IgD-negative memory B cell (primary cell): ENCODE measurements at regions not wholly inside any gene's neighbourhood (a gene's known extent, or its start where the extent isn't known, plus 50 kb on each side); places are given as distances from the start of the nearest gene placed in this dataset.
A peak's percentile ranks its signal among the peaks of the same experiment; 100 is the strongest.

Experiments
- H3K27ac Mint-ChIP-seq, 3 donors: one replicate each; pipeline ENCODE4 v1.8.0; 2020 to 2022; ENCODE audit warnings: mild to moderate bottlenecking in 3 of 3, mixed read lengths in 3 of 3, moderate library complexity in 1 of 3
- H3K27me3 Mint-ChIP-seq: one replicate; pipeline ENCODE4 v1.8.0; 2021; ENCODE audit warnings: mixed read lengths
- H3K36me3 Mint-ChIP-seq: one replicate; pipeline ENCODE4 v1.8.0; 2020; ENCODE audit warnings: mild to moderate bottlenecking, mixed read lengths
- H3K4me1 Mint-ChIP-seq, 3 donors: one replicate each; pipeline ENCODE4 v1.8.0; 2020 to 2022; ENCODE audit warnings: mixed read lengths in 3 of 3, mild to moderate bottlenecking in 1 of 3
- H3K4me3 Mint-ChIP-seq, 4 donors: one replicate each; pipeline ENCODE4 v1.8.0; 2020 to 2022; ENCODE audit warnings: mild to moderate bottlenecking in 4 of 4, mixed read lengths in 4 of 4, moderate library complexity in 3 of 4
- H3K9me3 Mint-ChIP-seq, 3 donors: one replicate each; pipeline ENCODE4 v1.8.0; 2020 to 2021; ENCODE audit warnings: mixed read lengths in 3 of 3, mild to moderate bottlenecking in 1 of 3

DNA sequence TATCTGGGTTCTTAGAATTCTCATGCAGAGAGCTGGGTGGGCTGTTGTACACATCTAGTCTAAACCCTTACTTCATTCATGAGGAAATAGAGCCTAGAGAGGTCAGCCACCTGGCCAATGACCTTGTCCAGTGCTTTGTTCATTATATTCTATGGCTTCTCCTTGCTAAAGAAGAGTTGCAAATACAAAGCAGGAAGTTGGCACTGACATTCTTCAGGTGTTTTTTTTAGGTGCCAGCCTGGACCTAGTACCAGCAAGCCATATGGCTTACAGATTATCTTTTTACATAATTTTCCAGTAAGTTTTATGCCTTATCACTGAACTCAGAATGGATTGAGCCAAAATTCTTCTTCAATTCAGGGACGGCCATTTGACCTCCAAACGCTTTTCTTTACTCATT, 54.7 kb upstream of the PGM2 start:
- Mint-ChIP-seq H3K27ac (no peak overlapping the region), H3K4me3 (no peak overlapping the region), H3K9me3 (no peaks in the 10 kb centered on the region), H3K36me3 (no peaks in the 10 kb centered on the region), H3K27me3 (peaks cover 2% of the 10 kb centered on the region), H3K4me1 (peaks cover 0 to 3% (median 1%) of the 10 kb centered on the region in 3 donors)

DNA sequence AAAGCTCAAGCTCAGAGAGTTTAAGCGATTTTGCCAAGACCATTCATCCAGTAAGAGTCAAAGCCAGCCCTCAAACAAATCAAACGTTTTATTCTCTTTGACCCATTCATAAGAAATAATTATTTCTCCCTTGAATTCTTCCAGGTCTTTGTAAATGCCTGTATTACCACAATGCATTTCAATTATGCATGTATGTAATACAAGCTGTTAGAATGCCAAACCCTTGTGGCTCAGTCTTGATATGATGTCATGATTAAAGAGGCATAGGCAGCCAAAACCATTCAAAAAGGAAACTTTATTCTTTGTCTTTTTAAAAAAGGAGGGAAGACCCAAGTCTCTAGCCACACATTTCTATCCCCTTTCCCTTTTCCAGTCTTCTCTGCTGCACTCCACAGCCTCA, 56.5 kb upstream of the PGM2 start:
- H3K9me3 Mint-ChIP-seq, result no peaks in the 10 kb centered on the region
- H3K36me3 Mint-ChIP-seq, result no peaks in the 10 kb centered on the region
- H3K27me3 Mint-ChIP-seq, result peaks cover 2% of the 10 kb centered on the region
- H3K4me1 Mint-ChIP-seq, result peaks cover 1 to 3% (median 2%) of the 10 kb centered on the region in 3 donors
- no peak overlapping the region for H3K4me3 Mint-ChIP-seq
- peak overlapping the region in 1 of 3 donors; percentile 92 for H3K27ac Mint-ChIP-seq

DNA sequence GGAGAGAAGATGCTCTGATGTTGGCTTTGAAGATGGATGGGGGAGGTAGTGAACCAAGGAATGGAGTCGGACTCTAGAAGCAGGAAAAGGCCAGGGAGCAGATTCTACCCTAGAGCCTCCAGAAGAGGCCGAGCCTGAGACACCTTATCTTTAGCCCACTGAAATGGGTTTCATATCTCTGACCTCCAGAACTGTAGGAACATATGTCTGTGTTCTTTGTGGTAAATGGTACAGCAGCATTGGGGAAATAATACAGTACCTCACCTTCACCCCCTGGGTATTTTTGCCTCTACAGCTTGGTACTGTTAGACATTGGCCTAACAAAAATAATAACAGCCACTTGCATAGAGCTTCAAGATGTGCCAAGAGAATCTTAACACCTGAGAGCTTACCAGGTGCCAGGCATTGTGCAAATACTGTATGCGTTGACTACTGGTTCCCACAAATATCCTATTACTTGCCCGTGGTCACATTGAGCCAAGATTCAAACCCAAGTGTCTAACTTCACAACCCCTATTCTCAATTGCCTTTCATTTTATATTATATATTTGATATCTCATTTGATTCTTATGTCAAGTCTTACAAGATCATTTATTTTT, 57.0 kb upstream of the PGM2 start:
- Mint-ChIP-seq H3K4me1 (peaks cover 1 to 4% (median 3%) of the 10 kb centered on the region in 3 donors), H3K9me3 (no peaks in the 10 kb centered on the region), H3K27me3 (no peaks in the 10 kb centered on the region), H3K36me3 (no peaks in the 10 kb centered on the region), H3K27ac (no peak overlapping the region), H3K4me3 (no peak overlapping the region)

DNA sequence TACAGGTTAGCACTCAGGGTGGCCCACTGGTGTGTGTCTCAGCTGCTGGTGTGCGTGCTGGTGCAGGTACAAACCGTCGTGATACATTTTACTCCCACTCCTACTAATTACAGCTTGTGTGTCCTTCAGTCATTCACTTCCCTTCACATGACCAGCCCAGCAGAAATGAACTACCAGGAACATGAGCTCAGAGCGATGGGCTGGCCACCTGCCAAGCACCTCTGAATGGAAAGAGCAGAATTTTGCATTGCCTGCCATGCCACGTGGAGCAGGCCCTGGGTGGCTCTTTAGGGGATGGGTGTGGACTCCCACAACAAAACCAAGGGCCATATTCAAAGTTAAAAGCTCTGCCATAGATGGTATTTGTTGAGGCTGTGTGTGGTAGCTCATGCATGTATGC, 58.9 kb upstream of the PGM2 start:
- Mint-ChIP-seq H3K27ac (peak overlapping the region in 1 of 3 donors; percentile 47), H3K4me1 (peaks cover under 1 to 4% (median 3%) of the 10 kb centered on the region in 3 donors)

DNA sequence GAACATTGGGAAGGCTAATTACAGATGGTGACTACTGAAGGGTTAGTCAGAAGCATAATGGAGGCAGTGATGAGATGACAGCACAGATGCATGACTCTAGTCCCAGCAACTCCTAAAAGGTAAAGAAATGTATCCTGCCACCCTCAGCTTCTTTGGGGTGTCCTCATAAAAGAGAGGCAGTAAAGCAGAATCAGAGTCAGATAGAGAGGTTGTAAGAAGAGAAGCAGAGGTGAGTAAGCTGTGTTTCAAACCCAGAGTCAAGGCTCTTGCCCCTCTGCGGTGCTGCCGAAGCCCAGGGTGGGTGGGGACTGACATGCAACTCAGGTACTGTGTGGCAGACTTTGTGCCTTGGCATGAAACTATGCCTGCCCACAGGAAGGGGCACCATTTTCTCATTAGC, 59.5 kb upstream of the PGM2 start:
- no peak overlapping the region for H3K4me3 Mint-ChIP-seq
- H3K36me3 Mint-ChIP-seq, result no peaks in the 10 kb centered on the region
- H3K27me3 Mint-ChIP-seq, result no peaks in the 10 kb centered on the region
- H3K9me3 Mint-ChIP-seq, result no peaks in the 10 kb centered on the region
- peaks cover 0 to 4% (median 3%) of the 10 kb centered on the region in 3 donors for H3K4me1 Mint-ChIP-seq
- H3K27ac Mint-ChIP-seq, result no peak overlapping the region

More for the DNA sequence above, 58.9 kb upstream of the PGM2 start:
- Mint-ChIP-seq H3K9me3 (no peaks in the 10 kb centered on the region), H3K4me3 (peak overlapping the region in 1 of 4 donors; percentile 39), H3K36me3 (no peaks in the 10 kb centered on the region), H3K27me3 (no peaks in the 10 kb centered on the region)

DNA sequence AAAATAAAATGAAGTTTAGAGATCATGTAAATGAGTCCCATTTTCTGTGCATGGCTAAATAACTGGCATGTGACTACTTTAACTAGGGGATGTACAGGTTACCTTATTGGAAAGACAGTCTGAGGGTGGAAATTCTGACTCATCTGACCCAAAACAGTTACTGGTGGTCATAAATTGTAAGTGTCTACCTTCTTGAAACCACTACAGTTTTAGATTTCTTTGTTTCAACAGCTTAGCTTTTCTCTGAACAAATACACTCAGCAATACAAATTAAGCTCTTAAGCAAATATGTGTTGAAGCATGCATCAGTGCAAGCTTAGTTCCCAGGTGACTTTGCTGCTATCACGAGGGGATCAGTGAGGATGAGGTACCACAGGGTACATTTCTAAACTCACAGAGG, 60.7 kb upstream of the PGM2 start:
- peaks cover 0 to 4% (median 3%) of the 10 kb centered on the region in 3 donors for H3K4me1 Mint-ChIP-seq
- H3K36me3 Mint-ChIP-seq, result no peaks in the 10 kb centered on the region

DNA sequence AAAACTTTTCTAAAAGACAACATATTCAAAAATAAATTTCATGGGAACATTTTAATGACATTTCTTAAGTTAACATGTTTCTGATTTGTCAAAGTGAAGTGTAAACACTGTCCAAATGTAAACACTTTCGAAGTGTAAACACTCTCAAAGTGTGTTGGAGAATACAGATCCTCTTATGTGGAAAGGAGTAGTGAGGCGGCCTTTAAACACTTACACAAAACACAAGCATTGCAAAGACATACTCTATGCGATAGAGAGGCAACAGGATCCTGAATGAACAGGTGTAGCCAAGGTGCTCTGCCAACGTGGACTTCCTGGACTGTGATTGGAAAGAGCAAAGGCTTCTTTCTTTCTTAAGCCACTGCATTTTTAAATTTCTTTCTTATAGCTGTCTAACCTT, 62.7 kb upstream of the PGM2 start:
- no peak overlapping the region for H3K27ac Mint-ChIP-seq
- no peak overlapping the region for H3K4me3 Mint-ChIP-seq
- peaks cover 0 to 7% (median 3%) of the 10 kb centered on the region in 3 donors for H3K4me1 Mint-ChIP-seq
- H3K27me3 Mint-ChIP-seq, result no peaks in the 10 kb centered on the region
- no peaks in the 10 kb centered on the region for H3K36me3 Mint-ChIP-seq
- no peaks in the 10 kb centered on the region for H3K9me3 Mint-ChIP-seq

More for the DNA sequence above, 60.7 kb upstream of the PGM2 start:
- Mint-ChIP-seq H3K4me3 (no peak overlapping the region), H3K27me3 (no peaks in the 10 kb centered on the region), H3K9me3 (no peaks in the 10 kb centered on the region), H3K27ac (no peak overlapping the region)

DNA sequence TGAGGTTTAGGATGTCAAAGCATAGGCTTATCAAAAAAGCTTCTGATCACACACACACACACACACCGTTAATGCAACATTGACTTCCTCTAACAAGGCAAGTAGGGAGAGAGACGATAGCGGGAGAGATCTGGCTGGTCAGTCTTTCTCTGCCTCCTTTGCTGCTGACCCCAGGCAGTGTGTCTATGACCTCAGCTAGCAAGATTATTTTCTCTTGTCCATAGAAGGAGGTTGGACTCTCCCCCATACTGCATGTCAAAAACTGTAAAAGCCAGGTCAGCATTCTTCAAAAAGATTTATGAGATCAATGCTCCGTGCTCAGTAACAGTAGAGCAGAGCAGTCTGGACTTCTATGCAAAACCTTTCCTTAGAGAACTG, 63.5 kb upstream of the PGM2 start:
- Mint-ChIP-seq H3K4me1 (peaks cover 5 to 14% (median 10%) of the 10 kb centered on the region in 3 donors), H3K36me3 (no peaks in the 10 kb centered on the region), H3K9me3 (no peaks in the 10 kb centered on the region), H3K27me3 (no peaks in the 10 kb centered on the region), H3K27ac (no peak overlapping the region), H3K4me3 (no peak overlapping the region)

DNA sequence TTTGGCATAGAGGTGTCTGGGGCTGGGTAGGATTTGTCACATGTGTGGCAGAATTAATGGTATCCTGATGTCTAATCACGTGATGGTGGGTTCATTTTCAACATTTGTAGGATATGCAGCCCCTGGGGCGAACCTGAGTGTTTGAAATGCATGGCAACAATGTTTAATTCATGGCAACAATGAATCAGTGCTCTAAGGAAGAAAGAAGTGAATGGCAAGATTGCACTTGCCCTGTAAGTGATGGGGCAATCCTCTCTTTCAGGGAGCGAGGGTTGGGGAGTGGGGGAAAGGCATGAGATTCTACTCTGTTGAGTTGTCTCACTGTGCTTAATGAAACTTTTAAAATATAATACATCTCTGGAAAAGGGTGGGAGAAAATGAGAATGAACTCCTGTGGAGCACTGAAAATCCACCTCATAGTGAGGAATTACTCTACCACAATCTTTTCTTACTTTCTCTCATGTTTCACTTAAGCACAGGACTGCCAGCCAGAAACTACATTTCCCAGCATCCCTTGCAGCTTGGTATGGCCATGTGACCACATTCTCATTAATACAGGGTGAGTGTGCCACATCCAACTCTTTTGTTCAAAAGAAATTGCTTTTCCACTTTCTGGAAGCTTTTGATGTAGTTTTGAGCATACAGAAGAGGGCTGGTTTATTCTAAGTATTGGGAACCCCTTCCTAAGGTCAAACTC, 64.0 kb upstream of the PGM2 start:
- no peaks in the 10 kb centered on the region for H3K27me3 Mint-ChIP-seq
- H3K27ac Mint-ChIP-seq, result no peak overlapping the region
- H3K9me3 Mint-ChIP-seq, result no peaks in the 10 kb centered on the region
- H3K4me1 Mint-ChIP-seq, result peaks cover 10 to 19% (median 12%) of the 10 kb centered on the region in 3 donors
- H3K36me3 Mint-ChIP-seq, result no peaks in the 10 kb centered on the region
- no peak overlapping the region for H3K4me3 Mint-ChIP-seq

DNA sequence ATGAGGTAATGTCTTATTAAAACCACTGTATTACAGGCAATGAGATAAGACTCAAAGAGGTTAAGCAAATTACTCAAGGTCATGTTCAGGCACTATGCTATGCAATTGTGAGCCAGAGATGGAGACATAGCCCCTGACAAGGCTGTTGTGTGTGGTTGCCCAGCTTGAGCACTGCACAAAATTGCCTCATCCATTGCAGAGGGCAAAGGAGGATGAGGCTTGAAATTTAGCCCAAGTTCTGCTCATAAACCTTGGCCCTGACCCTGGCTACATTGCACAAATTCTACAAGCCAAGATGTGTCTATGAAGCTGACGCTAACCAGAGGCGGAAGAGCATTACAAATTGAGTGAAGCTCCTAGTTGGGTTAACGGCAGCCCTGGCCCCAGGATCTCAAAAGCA, 65.6 kb upstream of the PGM2 start:
- H3K27ac Mint-ChIP-seq, result no peak overlapping the region

DNA sequence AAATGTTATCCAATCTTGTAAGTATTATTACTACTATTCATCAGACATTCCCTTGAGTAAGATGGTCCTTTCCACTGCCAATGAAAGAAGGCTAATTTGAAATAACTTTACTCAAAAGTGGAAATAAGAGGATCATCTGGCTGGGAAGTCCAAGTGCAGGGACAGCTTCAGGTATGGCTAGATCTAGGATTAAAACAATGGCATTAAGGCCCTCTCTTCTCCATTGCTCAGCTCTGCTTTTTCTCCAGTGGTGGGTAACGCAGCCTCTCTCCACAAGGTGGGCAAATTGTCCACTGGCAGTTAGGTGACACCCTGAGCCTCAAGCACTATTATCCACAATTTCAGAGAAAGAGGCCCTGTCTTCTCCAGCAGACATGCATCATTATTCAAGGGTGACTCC, 66.7 kb upstream of the PGM2 start:
- Mint-ChIP-seq H3K9me3 (no peaks in the 10 kb centered on the region), H3K36me3 (no peaks in the 10 kb centered on the region), H3K4me1 (peaks cover 11 to 18% (median 11%) of the 10 kb centered on the region in 3 donors), H3K27ac (no peak overlapping the region), H3K4me3 (no peak overlapping the region), H3K27me3 (no peaks in the 10 kb centered on the region)

More for the DNA sequence above, 65.6 kb upstream of the PGM2 start:
- Mint-ChIP-seq H3K4me3 (no peak overlapping the region), H3K9me3 (no peaks in the 10 kb centered on the region), H3K4me1 (peaks cover 11 to 21% (median 11%) of the 10 kb centered on the region in 3 donors), H3K36me3 (no peaks in the 10 kb centered on the region), H3K27me3 (no peaks in the 10 kb centered on the region)

DNA sequence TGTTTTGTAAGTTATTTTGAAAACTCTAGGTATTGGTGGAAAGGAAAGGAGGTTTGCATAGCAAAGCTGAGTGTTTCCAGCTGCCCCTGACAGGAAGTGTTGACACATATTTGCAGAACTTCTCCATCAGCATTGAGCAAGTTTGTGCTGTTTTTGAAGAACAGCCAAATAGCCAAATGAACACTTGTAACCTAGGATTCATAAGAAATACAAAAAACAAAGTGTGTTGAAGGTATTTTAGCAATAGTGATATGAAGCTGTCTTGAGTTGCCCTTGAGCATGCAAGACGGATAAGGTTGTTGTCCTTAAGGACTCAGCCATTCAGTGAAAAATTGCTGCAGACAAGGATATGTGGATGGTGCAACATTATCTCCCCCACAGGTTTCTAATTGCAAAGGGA, 68.3 kb upstream of the PGM2 start:
- H3K27ac Mint-ChIP-seq, result peak overlapping the region in 2 of 3 donors; percentile 33 to 41

DNA sequence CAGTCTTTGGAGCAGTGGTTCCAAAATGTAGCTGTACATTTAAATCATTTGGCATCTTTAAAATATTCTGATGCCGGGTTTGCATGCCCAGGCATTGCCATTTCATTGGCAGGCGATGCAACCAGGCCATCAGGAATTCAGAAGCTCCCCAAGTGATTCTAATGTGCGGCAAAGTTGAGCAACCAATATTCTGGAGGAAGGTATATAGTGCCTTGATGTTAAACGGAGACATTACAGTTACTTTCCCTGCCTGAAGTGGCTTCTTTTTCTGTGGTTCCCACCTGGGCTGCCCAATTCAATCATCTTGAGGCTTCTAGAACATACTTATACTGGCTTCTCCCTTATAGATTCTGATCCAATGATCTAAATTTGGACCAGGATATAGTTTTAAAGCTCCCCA, 68.7 kb upstream of the PGM2 start:
- Mint-ChIP-seq H3K36me3 (no peaks in the 10 kb centered on the region), H3K27me3 (no peaks in the 10 kb centered on the region), H3K4me1 (peaks cover 15 to 22% (median 20%) of the 10 kb centered on the region in 3 donors), H3K9me3 (no peaks in the 10 kb centered on the region), H3K27ac (peak overlapping the region in 1 of 3 donors; percentile 41), H3K4me3 (peak overlapping the region in 3 of 4 donors; percentile 13 to 60 (median 49))

More for the DNA sequence above, 68.3 kb upstream of the PGM2 start:
- Mint-ChIP-seq H3K4me1 (peaks cover 15 to 22% (median 20%) of the 10 kb centered on the region in 3 donors), H3K4me3 (peak overlapping the region in 3 of 4 donors; percentile 13 to 60 (median 49)), H3K36me3 (no peaks in the 10 kb centered on the region), H3K9me3 (no peaks in the 10 kb centered on the region), H3K27me3 (no peaks in the 10 kb centered on the region)

DNA sequence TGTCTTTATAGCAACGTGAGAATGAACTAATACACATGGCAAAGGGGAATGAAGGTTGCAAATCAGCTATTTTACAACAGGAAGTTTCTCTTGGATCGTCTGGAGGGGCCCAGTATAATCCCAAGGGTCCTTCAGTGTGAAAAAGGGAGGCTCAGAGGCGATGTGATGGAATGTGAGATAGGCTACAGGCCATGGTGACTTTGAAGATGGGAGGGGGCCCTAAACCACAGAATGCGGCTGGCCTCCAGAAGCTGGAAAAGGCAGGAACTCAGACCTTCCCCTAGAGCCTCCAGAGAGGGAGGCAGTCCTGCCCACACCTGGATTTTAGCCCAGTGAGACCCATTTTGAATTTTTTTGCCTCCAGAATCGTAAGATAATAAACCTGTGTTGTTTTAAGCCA, 69.4 kb upstream of the PGM2 start:
- no peaks in the 10 kb centered on the region for H3K27me3 Mint-ChIP-seq
- H3K27ac Mint-ChIP-seq, result peak overlapping the region in 2 of 3 donors; percentile 4 to 9
- H3K36me3 Mint-ChIP-seq, result no peaks in the 10 kb centered on the region
- H3K9me3 Mint-ChIP-seq, result no peaks in the 10 kb centered on the region
- peaks cover 15 to 22% (median 20%) of the 10 kb centered on the region in 3 donors for H3K4me1 Mint-ChIP-seq
- no peak overlapping the region for H3K4me3 Mint-ChIP-seq

DNA sequence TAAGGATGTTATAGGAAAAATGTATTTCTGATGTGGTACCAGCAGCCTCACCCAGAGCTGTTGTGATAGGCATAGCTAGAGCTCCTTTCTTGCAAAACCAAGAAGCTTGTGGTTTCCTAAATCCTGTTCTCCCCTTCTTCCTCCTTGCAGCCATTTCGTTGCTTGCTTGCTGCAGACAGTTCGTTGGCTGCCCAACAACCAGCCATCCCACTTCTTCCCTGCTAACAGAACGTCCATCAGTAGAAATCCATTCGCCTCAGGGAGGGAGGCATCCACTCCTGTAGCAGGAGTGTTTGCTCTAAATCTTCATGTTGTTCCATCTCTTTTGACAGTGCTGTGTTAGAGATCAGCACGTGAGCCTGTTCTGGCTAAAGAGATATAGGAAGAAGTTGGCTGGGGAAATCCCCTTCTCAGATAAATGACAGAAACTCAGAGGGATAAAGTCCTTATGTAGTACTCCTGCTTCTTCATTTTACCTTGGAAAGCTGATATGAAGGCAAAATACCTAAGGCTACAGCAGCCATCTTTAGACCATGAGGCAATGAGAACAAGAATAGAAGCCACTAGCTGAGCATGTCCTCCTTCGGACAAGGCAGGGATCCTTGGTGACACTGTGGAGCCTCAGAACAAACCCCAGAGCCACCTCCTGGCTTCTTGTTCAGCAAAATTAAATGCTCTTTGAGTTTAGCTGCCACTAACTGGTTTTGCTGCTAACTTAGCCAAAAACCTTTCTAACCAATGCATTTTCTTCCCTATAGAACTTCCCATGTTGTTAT, 68.4 kb upstream of the RELL1 start:
- peaks cover 23 to 27% (median 24%) of the 10 kb centered on the region in 3 donors for H3K4me1 Mint-ChIP-seq
- no peaks in the 10 kb centered on the region for H3K36me3 Mint-ChIP-seq
- no peaks in the 10 kb centered on the region for H3K9me3 Mint-ChIP-seq
- H3K27me3 Mint-ChIP-seq, result no peaks in the 10 kb centered on the region
- peak overlapping the region in 1 of 4 donors; percentile 71 for H3K4me3 Mint-ChIP-seq
- peak overlapping the region in 1 of 3 donors; percentile 47 for H3K27ac Mint-ChIP-seq
